Stimulated activated CD4-positive, alpha-beta T cell treated with anti-CD3 and anti-CD28 coated beads, Interleukin-15, amount 100 ng/mL, for 48 hours (primary cell): ENCODE measurements at regions not wholly inside any gene's neighbourhood (a gene's known extent, or its start where the extent isn't known, plus 50 kb on each side); places are given as distances from the start of the nearest gene placed in this dataset.

ENCODE experiments used
- DNase-seq, 2 donors: peaks; one replicate each; pipeline ENCODE4 v3.0.0-alpha.2; 2020; ENCODE audit warnings: low read depth in 2 of 2

GRCh38 chr10:128709686-128710085 lies 583.5 kb upstream of the MKI67 start:
- no peak for DNase-seq

- DNase-seq, result no peak
Measured at GRCh38 chr10:128710098-128710797, 584.0 kb upstream of the MKI67 start.

DNA sequence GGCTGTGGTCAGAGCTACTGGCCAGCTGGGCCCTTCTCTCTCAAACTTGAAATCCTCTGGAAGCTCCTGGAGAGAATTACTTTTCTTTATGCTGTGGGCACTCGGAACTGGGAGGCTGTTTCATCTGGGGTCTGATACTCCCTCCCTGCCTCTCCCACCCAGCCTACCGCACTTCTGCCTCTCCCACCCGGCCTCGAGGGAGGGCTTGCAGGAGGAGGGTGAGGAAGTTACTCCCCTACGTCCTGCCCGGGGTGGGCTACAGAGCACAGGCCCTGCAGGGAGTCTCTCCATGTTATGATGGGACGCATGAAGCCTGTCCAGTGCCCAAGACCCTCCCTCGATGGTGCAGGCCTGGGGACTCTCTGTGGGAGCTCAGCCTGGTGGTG lies 584.6 kb upstream of the MKI67 start:
- DNase-seq, result no peak

DNA sequence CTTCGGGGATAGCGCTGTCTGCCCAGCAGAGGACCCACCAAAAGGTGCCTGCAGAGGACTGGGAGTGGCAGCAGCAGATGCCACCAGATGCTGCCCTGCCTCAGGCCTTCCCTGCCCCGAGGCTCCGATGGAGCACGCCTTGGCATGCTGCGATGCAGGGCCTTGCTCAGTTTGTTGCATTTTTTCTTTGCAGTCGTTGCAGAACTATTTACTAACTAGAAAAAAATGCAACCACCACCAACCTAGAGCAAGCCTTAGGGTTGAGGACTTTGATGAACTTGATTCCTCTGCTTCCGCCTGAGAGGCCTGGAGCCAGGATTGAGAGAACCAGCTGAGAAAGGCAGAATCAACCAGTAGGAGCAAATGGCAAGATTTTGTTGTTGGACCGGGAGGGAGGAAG lies 585.6 kb upstream of the MKI67 start:
- DNase-seq, result no peak

DNA sequence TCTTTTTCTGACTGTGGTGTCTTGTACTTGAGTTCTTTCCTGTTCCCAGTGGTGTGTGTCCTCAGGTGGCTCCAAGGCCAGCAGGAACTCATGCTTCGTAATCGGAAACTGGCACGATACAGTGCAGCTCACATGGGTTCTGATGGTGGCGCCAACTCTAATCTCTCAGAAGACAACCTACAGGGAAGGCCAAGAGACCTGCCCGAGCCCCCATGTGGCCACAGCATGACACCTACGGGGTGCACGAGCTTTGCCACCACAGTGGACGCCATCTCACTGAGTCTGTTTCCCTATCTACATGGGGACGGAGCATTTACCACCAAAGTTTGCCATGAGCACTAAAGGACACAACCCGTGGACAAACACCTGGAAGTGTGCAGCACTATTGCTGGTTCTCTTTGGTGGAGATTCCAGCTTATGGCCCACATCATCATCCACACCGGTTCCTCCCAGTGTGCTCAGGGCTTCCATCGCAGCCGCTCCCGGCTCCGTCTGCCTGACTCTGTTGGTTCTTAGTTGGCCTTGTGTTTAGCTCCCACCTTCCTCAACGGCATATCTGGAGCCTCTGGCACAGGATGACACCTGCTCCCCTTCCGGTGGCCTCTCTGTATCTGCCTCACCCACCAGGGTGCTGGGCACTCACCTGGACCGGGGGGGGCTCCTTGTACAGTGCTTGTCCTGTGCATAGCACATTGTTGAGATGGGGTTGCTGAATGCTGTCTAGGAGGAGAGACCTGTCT lies 586.6 kb upstream of the MKI67 start:
- no peak for DNase-seq

GRCh38 chr10:128713471-128713870 lies 587.2 kb upstream of the MKI67 start:
- no peak for DNase-seq

DNA sequence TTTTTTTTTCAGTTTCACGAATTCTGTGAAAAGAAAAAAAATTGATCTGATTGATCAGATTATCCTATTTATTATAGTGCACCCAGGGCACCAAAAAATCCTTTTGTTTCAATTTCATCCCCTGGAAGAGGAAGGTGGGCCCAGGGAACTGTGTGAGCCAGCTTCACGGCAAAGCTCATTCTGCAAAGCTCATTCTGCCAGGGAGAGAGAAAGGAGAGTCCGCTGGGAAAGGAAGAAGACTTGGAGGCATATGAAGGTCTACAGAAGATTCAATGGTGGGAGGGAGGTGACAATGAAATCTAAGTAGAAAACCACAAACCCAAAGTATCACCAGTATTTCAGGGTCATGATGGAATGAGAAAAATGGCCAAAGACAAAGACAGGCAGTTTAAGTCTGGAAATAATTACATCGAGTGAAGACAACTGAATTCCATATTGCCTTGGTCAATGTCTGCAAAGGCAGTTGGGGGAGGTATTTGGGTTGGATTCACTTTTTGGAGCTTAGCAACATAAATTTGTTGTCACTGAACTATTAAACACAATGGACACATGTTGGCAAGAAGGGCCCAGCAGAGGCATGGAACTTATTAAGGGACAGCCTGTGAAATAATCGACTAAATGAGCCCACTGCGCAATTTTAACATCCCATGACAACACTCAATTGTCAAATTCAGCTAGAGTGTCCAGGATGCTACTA lies 587.8 kb upstream of the MKI67 start:
- DNase-seq, result no peak

DNA sequence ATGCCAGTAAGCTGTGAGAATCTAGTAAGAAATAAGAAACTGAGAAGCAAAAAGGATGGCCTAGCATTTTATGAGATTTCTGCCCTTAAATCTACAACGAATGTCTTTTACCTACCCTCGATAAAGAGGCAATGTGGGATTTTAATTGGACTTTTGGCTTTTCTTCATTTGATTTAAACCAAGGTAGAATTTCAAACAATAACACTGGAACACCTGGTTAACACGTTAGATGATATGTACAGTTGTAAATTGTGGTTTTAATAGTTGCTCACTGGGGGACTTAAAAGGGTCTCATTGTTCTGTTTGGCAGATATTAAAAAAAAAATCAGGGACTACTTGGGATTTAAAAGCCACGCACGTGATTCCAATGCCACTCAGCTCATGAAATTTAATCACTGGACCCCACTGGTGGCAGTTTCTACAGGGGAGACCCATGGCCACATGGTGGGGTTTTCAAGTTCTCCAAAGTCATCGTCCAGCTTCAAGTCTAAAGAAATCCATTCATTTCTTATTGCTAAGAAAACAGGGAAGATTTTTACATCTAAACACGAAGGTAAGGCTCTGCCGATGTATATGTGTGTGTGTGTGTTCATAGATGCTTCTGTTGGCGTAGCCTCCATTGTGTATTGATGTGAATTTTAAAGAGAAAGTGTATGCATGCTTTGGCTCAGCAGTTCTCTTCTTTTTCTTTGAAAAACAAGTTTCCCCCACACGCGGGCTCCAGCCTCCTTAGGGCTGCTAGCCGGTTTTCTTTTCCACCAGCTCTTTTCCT lies 588.6 kb upstream of the MKI67 start:
- no peak for DNase-seq

DNA sequence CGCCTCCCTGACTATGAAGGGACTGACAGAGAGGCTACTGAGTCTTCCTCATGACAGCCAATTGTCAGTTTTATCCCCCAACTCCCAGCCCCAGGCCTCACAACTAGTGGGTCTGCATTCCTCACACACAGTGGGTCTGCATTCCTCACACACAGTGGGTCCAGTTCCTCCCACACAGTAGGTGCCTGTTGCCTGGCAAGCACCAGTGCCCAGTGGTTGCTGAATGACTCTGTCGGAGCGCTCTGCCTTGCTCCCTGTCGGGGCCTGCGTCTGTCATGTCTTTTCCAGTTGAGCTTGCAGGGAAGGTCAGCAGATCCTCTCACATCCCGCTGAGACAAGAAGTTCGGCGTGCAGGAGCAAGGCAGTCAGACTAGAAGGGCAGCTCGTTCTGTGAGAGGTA lies 590.0 kb upstream of the MKI67 start:
- no peak for DNase-seq

DNA sequence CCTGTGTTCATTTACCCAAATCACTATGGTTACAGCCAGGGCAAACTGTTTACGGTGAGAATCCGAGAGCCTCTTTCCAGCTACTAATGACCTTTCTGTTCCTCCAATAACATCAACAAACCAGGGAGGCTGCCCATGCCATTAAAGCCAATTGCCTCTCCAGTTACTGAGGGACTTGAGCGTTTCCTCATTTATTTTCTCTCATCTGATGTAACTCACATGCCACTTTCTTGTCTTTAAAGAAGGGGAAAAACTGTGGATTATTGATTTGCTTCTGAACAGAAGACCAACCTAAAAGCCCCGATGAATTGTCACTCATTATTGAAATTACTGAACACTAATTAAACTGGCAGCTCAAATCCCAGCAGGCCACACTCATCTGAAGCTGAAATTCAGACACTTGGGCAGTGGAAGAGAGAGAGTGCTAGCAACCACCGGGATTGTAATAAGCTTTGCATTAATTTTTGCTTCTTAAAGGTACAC lies 595.8 kb upstream of the MKI67 start:
- DNase-seq, result no peak

- DNase-seq, result no peak
Measured at GRCh38 chr10:128722947-128723346, 596.7 kb upstream of the MKI67 start.

DNA sequence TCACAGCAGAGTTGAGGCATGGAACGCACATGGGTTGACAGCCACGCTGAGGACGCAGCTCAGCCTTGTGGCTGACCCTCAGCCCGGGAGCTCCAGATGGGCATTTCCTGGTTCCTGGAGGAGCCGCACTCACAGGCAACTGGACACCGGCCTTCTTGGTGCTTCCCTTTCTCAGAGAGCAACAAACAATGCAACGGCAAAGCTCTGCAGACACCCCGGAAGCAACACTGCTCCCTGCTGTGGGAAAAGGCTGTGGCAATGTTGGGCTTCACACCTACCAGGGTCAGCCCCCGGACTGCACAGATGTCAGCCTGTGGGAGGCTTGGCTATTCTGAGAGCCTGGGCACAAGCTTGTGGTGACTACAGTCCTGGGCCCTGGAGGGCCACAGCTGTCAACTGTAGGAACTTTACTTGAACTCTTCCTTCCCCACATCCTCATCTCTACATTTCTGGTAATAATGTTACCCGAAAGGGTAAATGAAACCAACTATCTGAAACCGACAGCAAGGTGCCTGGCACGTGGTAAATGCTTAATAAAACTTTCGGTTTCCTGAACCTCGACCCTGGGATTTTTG lies 597.5 kb upstream of the MKI67 start:
- no peak for DNase-seq

DNA sequence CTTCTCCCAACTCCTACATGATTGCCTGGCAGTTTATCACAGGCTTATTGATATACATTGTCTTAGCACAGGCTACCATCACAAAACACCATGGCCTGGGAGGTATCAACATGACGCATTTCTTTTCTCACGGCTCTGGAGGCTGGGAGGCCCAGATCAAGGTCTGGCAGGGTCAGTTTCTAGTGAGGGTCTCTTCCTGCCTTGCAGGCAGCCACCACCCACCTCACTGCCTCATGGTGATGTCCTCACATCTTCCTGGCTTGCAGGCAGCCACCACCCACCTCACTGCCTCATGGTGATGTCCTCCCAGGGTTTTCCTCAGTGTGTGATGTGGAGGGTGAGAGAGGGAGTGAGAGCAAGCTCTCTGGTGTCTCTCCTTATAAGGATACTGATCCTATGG lies 599.3 kb upstream of the MKI67 start:
- no peak for DNase-seq

GRCh38 chr10:128727114-128727513 lies 600.9 kb upstream of the MKI67 start:
- DNase-seq, result no peak

DNA sequence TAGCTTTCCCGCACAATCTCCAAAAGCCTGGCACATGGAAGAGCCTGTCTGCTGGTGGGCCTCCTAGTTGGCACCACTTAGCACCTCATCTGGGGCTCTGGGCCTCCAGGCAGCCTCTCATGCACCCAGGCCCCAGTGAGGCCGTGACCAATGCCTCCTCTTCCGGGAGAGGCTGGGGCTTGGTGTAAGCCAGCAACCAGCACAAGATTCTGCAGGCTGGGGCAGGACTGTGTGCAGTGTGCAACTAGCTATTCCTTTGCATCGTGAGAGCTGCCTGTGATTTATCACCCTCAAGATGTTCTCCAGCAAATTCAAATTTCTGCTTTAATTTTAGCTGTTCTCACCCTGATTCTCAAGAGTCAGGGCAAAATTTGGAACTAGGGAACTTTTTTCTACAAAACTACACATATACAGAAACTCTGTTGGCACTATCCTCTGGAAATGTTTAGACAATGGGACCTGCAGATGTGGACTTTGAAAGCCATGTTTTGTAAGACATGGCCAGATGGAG lies 603.7 kb upstream of the MKI67 start:
- DNase-seq, result no peak

GRCh38 chr10:128730922-128731321 lies 604.7 kb upstream of the MKI67 start:
- DNase-seq, result no peak

DNA sequence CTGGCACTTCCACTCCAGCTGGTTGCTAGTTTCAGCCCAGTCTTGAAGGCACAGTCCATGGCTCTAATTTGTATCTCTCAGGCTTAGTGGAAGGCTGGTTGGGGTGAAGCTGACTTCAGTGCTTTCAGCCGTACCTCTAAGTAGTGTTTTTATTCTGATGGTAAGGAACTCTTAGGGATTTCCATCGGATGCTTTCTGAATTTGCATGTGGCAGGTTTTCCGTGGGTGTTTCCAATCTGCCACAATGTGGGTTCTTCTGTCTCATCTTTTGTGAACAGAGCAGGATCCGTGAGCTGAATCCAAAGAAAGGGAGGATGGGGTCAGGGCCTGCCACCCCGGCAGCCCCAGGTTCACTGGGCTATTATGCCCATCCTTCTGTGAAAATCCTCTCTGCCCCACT lies 607.9 kb upstream of the MKI67 start:
- no peak for DNase-seq

- DNase-seq, result no peak
Measured at GRCh38 chr10:128734734-128735133, 608.5 kb upstream of the MKI67 start.

GRCh38 chr10:128735996-128736395 lies 609.8 kb upstream of the MKI67 start:
- DNase-seq, result no peak

- DNase-seq, result no peak
Measured at GRCh38 chr10:128738386-128738915, 612.2 kb upstream of the MKI67 start.

DNA sequence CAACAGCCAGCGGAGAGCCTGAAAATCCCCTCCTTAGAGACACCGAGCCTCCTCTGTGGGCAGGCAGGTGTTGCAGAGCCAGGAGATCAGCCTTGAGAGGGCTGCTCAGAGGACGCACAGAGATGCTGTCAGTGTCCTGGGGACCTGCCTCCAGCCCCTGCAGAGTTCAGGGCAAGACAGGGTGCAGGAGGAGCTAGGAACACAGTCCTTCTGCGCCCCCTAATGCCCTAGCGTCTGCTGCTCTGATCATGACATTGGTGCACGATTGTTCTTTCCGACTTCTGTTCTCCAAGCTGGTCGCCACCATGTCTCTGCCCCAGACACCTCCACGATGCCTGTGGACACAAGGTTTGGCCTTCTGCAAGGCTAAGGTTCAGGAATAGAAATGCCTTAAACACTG lies 613.7 kb upstream of the MKI67 start:
- DNase-seq, result no peak
